ENCODE measurements at regions not wholly inside any gene's neighbourhood (a gene's known extent, or its start where the extent isn't known, plus 50 kb on each side); places are given as distances from the start of the nearest gene placed in this dataset.

- H3K4me1 ChIP-seq (ENCODE audit: control insufficient read depth, insufficient read depth, low read length), result peaks cover 4% of the 10 kb centered on the region; the same call in 1 of the 2 replicates
- H2AK5ac ChIP-seq (ENCODE audit: low read depth, low read length), result no peak overlapping the region
- H2AK9ac ChIP-seq (replicated peaks; ENCODE audit: low read depth, low read length, poor library complexity), result no peak overlapping the region
- dilution Hi-C loops (cut with HindIII; ENCODE audit: low sequenced_read_pairs, unreplicated experiment), result no loop called here
- no peak overlapping the region for H4K8ac ChIP-seq (ENCODE audit: low read depth in 2 of 2, low read length in 2 of 2)
- H2BK20ac ChIP-seq (ENCODE audit: low read depth, low read length), result no peak overlapping the region
- no peak overlapping the region for H3K4me2 ChIP-seq (ENCODE audit: low read depth, low read length)
- no peak overlapping the region for H3K56ac ChIP-seq (ENCODE audit: extremely low read depth, insufficient read depth, low read length)
- no peak overlapping the region for H3K14ac ChIP-seq (replicated peaks; ENCODE audit: low read depth, low read length)
- no peak overlapping the region for H2BK120ac ChIP-seq (ENCODE audit: low read depth, low read length)
- H3K23ac ChIP-seq (ENCODE audit: low read depth, low read length), result no peak overlapping the region
- ChIA-PET CTCF (interaction anchor here (0.6 to 1.4 kb wide), 3 partner anchors 16 to 511 kb away, joined by 3 to 5 read pairs (median 4); no protein-coding TSS in a partner anchor), POLR2A (ENCODE audit: unreplicated experiment) (no interaction called here)
- H3K79me1 ChIP-seq (ENCODE audit: low read depth in 1 of 2, low read length in 2 of 2), result no peaks in the 10 kb centered on the region
- no peak overlapping the region for H3K27ac ChIP-seq (ENCODE audit: insufficient read depth, low read length)
- no peaks in the 10 kb centered on the region for H3K36me3 ChIP-seq (ENCODE audit: control insufficient read depth, insufficient read depth, low read length)
- WGBS, 2 experiments (ENCODE audit: extremely low coverage in 2 of 2, insufficient read length in 1 of 2), result no CpG with 5 or more reads among the region's 2 CpGs
- no peak overlapping the region for H4K91ac ChIP-seq (ENCODE audit: insufficient read depth, low read depth, low read length)
- no peak for DNase-seq
- H2BK15ac ChIP-seq (ENCODE audit: low read depth, low read length), result no peak overlapping the region
- H2AFZ ChIP-seq (replicated peaks; ENCODE audit: low read length, poor library complexity), result no peak overlapping the region
- BruUV-seq (replicated peaks), result no TSS peak
- no peak overlapping the region for H3K4me3 ChIP-seq (ENCODE audit: insufficient read depth, low read depth, low read length)
- H3K9me1 ChIP-seq (ENCODE audit: insufficient read depth, low read length), result no peaks in the 10 kb centered on the region; the same call in 1 of the 2 replicates
- TF ChIP-seq CEBPB (IDR thresholded peaks at IDR 0.05; ENCODE audit: low read depth, low read length) (no peak), CTCF (conservative IDR thresholded peaks at IDR 0.05; ENCODE audit: low read depth, low read length) (no peak), MAFK (IDR thresholded peaks at IDR 0.05; ENCODE audit: low read depth, low read length) (no peak), MAZ (IDR thresholded peaks at IDR 0.05; ENCODE audit: borderline replicate concordance, low read depth, low read length) (no peak), RAD21 (IDR thresholded peaks at IDR 0.05; ENCODE audit: low read length) (no peak), RCOR1 (IDR thresholded peaks at IDR 0.05; ENCODE audit: insufficient replicate concordance, low read length) (no peak), MXI1 (IDR thresholded peaks at IDR 0.05; ENCODE audit: borderline replicate concordance, low read depth, low read length) (no peak), SMC3 (IDR thresholded peaks at IDR 0.05; ENCODE audit: low read depth, low read length) (no peak), USF2 (IDR thresholded peaks at IDR 0.05; ENCODE audit: low read depth, low read length) (no peak), RFX5 (IDR thresholded peaks at IDR 0.05; ENCODE audit: low read depth, low read length) (no peak), ELK1 (IDR thresholded peaks at IDR 0.05; ENCODE audit: borderline replicate concordance, low read depth, low read length) (no peak), POLR2A (IDR thresholded peaks at IDR 0.05; ENCODE audit: low read depth, low read length) (no peak)
- in situ Hi-C loops (cut with MboI; ENCODE audit: low sequenced_read_pairs), result no loop called here
- no peak overlapping the region for H3K9ac ChIP-seq (ENCODE audit: low read depth, low read length)
- H4K20me1 ChIP-seq (ENCODE audit: insufficient read depth, low read length), result no peaks in the 10 kb centered on the region
- H4K5ac ChIP-seq (ENCODE audit: low read depth, low read length), result no peak overlapping the region
- peaks cover 30% of the 10 kb centered on the region for H3K27me3 ChIP-seq (ENCODE audit: control insufficient read depth, insufficient read depth, low read length)
- H3K4ac ChIP-seq (ENCODE audit: low read depth, low read length), result no peak overlapping the region
- no peak overlapping the region for H2BK5ac ChIP-seq (ENCODE audit: low read depth, low read length, poor library complexity, severe bottlenecking)
- intact Hi-C loops (cut with micrococcal nuclease), result loop anchor here (10.0 kb wide), 2 partner anchors 170 to 620 kb away; partner anchors contain the start of genes NCK2 and UXS1
- no peaks in the 10 kb centered on the region for H3K9me3 ChIP-seq (ENCODE audit: control insufficient read depth, insufficient read depth, low read length)
- no peak overlapping the region for H3K18ac ChIP-seq (ENCODE audit: low read depth, low read length)
- ATAC-seq (ENCODE audit: low read depth), result no peak
These were observed 169.8 kb upstream of the NCK2 start for GRCh38 chr2:105574796-105575344.
